ENCODE measurements at regions not wholly inside any gene's neighbourhood (a gene's known extent, or its start where the extent isn't known, plus 50 kb on each side); places are given as distances from the start of the nearest gene placed in this dataset.

GRCh38 chr7:16211402-16211925 lies 209.9 kb downstream of the CRPPA start:
- no peak for TF ChIP-seq CTCF (conservative IDR thresholded peaks at IDR 0.05; ENCODE audit: low read depth, low read length)
- no peak for TF ChIP-seq EZH2 (IDR thresholded peaks at IDR 0.05; ENCODE audit: borderline replicate concordance, low read depth, low read length, poor library complexity, severe bottlenecking)

Measured in A673 (cell line).